Activated CD4-positive, CD25-positive, alpha-beta regulatory T cell treated with anti-CD3 and anti-CD28 coated beads, Interleukin-2, amount 50 U/mL, for 72 hours (primary cell): ENCODE measurements at regions not wholly inside any gene's neighbourhood (a gene's known extent, or its start where the extent isn't known, plus 50 kb on each side); places are given as distances from the start of the nearest gene placed in this dataset.
"Not testable (repeated sequence)": the region's sequence is repeated elsewhere in the genome, so short reads cannot be mapped to it uniquely, and the experiment has no call there.

ENCODE experiments used
- DNase-seq: peaks from one replicate; pipeline ENCODE4 v3.0.0; 2021

DNA sequence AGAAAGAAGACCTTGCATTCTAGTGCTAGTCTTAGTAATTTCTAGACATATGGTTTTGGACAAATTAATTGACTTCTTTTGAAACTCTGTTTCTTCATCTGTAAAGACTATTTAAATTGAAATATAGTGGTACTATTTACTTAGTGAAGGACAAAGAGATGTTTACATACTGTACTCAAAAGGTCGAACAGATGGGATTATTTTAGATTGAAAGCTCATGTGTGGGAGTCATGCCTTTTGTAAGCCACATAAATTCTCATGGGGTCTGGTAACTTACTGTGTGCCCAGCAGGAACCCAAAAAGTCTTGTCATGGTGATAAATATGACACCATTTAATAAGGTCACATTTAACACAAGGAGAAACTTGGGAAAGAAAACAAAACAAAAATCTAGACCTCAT is 368.2 kb upstream of the CITED2 start:
- DNase-seq: no peak

- DNase-seq: no peak
Measured at GRCh38 chr6:139738801-139739455, 364.5 kb upstream of the CITED2 start.

- DNase-seq: no peak
Measured at GRCh38 chr6:139736325-139736906, 362.0 kb upstream of the CITED2 start.

DNA sequence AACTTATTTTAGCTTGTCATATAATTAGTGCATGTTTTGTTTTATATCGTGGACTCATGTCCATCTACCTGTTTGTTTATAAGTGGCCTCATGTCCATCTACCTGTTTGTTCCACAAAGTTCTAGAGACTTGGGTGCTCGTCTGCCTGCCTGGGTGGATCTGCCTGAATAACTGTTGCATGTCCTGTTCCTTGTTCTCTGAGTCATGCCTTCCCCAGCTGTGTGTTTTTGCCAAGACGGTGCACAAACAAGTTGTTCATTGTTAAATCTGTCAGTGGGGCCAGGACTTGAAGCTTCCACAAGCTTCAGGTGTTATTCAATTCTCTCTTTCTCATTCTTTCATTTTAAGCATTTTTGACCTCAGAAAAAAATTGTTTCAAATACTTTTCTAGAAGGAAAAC is 358.0 kb upstream of the CITED2 start:
- DNase-seq: no peak

GRCh38 chr6:139730340-139730974 is 356.0 kb upstream of the CITED2 start:
- no peak for DNase-seq

- no peak for DNase-seq
Measured at GRCh38 chr6:139728876-139729427, 354.5 kb upstream of the CITED2 start.

DNA sequence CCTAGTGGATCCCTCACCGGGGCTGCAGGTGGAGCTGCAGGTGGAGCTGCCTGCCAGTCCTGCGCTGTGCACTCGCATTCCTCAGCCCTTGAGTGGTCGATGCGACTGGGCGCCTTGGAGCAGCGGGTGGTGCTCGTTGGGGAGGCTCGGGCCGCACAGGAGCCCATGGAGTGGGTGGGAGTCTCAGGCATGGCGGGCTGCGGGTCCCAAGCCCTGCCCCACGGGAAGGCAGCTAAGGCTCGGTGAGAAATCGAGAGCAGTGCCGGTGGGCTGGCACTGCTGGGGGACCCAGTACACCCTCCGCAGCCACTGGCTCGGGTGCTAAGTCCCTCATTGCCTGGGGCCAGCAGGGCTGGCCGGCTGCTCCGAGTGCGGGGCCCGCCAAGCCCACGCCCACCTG is 351.8 kb upstream of the CITED2 start:
- DNase-seq: not testable (repeated sequence)

- DNase-seq: no peak
Measured at GRCh38 chr6:139722530-139722929, 348.1 kb upstream of the CITED2 start.

- no peak for DNase-seq
Measured at GRCh38 chr6:139721954-139722353, 347.5 kb upstream of the CITED2 start.

DNA sequence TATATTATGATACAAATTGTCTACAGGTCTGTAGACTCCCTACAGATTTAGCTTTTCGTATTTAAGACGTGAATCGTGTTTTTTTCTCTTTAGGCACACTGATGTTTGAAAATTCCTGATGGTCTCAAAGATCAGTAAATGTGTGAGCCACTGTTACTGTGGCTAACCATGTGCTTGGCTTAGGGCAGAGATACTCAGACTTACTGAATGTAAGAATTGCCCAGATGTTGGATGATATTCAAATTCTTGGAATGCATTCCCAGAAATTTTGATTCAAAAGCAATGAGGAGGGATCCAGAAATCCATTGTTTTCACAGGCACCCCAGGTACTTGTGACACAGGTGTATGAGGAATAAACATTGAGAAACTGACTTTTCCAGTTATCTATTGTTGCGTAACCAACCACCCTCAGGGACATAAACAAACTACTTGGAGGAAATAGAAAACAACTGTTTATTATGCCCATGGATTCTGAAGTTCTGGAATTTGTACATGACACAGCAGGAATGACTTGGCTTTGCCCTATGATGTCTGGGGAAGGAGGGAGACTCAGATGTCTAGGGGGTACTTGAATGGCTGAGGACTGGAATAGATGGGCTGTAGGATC is 339.6 kb upstream of the CITED2 start:
- DNase-seq: no peak

DNA sequence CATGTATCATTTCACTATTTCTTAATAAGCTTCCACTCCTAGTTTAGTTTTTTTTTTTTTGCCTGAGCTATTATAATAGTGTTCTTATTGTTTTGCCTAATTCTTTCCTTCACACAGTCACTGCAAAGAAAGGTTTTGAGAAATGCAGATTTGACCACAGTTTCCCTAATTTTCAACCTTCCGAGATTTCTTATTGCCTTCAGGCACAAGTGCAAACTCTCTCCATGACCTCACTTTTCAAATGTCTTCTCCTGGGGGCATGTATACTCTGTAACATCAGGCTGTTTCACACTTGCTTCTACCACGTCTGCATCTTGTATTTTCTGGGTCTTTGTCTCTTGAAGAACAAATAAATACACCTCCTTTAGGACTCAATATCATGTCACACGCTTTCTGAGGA is 339.0 kb upstream of the CITED2 start:
- DNase-seq: no peak

- DNase-seq: no peak
Measured at GRCh38 chr6:139712830-139713229, 338.4 kb upstream of the CITED2 start.

GRCh38 chr6:139711804-139712585 is 337.5 kb upstream of the CITED2 start:
- no peak for DNase-seq

DNA sequence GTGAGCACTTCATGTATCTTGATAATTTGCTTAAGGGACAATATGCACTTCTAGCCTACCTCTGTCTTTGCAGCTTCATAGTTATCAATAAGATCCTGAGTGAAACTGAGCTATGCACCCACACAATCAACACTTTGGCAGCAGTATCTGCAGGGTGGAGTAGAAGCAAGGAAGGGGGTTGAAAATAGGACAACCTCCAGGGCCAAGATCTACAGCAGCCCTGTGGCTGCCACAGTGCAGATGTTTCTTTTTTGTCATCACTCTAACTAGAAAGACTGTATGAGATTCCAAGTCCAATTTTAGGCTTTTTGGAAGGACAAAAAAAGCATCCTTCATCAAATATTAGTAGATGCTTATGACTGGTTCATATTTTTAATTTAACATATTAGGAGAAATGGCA is 336.1 kb upstream of the CITED2 start:
- no peak for DNase-seq

DNA sequence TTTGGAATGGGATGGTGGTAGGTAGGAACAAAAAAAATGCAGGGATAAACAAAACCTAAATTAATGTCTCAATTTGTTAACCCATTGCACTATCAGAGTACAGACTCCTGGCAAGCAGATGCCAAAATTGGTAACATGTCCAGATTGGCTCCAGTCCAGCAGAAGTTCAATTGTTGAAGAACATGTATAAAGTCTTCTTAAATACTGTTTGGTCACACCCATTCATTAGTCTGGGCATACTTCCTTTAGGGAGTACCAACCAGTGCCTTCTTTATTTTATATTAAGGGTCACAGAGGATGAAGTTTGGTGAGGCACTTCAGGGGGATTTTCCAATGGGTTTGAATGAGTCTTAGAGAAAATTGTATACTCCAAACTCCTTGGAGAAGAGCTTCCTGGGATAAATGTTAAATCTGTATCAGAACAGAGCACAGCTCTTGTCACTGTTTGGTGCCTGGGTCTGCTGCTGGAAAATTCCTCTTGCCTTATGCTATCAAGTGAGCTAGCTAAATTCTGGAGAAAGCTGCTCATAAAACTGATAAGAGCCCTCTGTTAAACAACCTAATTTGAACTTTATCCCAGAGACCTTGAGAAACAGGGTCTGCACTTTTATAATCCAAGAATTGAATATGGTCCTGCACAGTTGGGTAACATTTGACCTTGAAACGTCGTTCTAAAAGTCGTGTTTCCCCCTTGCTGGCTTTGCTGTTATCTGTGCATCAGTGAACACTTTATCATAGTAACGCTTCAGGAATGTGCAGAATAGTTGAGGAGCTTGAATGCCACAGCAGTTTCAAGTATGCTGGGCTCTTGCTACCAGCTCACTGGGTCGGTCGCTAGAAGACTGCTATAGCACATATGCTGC is 334.1 kb upstream of the CITED2 start:
- DNase-seq: no peak

DNA sequence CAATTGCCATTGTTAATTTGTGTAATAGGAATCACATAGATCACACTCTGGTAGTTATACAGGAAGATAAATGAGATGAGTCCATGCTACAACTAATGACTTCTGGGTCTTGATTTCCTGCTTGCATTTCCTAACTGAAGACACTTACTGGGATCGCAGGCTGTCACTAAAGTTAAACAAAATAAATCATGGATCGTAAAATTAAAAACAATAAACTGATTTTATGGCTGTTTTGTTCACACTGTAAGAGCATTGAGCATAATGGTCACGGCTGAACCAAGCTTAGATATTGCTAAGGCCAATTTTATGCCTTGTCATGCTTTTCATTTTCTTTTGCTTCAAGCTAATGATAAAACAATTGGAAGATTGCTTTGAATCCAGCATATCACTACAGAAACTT is 332.5 kb upstream of the CITED2 start:
- no peak for DNase-seq

DNA sequence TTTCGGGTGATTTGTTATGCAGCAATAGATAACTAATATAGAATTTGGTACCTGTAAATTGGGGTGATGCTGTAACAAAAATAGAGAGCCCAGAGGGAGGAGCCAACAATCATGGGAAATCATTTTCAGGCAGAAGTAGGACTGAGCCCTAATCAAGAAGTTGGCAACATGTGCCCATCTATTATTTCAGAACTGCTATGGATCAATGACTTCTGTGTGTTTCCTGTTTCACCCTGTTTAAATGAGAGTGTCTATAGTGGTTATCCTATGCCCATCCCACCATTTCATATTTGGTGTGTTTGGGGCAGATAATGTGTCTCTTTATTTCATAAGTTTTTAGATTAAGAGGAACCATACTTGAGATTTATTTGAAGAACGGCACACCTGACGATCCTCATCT is 330.8 kb upstream of the CITED2 start:
- no peak for DNase-seq

GRCh38 chr6:139703780-139704179 is 329.3 kb upstream of the CITED2 start:
- no peak for DNase-seq

DNA sequence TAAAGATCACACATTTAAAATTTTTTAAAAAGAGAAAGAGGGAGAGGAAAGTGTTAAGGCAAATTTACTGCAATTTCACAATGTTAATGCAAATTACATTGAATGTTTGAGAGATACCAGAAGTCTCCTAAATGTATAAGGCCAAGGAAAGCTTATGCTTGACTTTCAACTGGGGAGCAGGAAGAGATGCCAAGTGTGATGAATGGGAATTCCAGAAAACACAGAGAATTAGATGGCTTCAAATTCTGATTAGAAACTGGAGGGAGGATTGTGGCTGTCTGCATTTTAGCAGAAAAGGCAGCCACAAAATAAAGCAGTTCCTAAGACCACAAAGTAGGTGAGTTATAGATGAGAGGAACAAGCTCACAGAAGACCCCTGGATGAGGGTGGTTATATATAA is 328.3 kb upstream of the CITED2 start:
- DNase-seq: no peak

DNA sequence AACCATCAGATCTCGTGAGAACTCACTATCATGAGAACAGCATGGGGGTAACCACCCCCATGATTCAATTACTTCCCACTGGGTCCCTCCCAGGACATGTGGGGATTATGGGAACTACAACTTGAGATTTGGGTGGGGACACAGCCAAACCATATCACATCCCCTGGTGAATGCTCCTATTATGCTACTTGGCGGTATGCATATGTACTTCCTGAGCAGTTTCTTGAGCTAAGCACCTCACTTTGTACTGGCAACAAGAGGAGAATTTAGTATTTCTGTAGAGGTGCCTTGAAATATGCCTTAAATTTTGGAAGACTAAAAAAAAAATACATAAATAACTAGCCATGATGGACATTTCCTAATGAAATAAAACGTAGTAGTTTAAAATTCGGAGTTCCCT is 327.2 kb upstream of the CITED2 start:
- no peak for DNase-seq

DNA sequence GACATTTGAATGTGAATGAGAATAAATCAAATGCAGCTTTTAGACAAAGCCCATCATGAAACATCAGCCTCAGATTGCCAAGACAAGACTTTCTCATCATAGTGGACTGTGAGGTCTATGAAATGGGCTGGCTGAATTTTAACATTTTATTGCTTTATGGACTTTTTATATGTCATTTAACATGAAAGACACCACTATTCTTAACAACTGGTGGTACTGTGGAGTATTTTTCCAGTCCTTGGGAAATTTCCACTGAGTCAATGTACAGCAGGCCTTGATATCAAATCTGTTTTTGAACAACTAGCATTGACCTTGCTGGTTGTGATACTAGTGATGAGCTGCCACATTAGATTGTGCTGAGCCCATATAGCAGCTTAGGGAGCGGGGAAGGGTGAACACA is 326.6 kb upstream of the CITED2 start:
- DNase-seq: no peak

GRCh38 chr6:139699911-139700310 is 325.5 kb upstream of the CITED2 start:
- no peak for DNase-seq
